LHCN-M2 (cell line): ENCODE measurements at regions not wholly inside any gene's neighbourhood (a gene's known extent, or its start where the extent isn't known, plus 50 kb on each side); places are given as distances from the start of the nearest gene placed in this dataset.

Experiments used
- DNase-seq: peaks from one replicate; pipeline ENCODE4 v3.0.0-alpha.2; 2012; ENCODE audit warnings: low read depth

DNA sequence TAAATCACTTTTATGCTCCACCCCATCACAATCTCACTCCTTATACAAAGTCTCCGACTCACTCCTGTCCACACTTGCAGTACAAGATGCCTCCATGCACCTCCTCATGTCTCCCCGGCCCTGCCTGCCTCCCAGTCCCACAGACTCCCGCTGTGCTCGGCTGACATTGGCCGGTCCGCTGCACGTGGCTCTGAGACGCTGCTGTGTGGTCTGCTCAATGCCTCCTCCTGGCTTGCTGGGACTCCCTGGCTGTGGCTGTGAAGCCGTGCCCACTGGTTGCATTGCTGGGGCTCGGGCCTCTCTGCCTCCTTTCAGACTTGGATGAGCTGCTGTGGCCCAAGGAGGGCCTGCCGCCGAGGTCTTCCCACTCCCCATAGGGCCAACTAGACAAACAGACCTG, 224.0 kb upstream of the B3GAT1 start:
- DNase-seq: no peak

DNA sequence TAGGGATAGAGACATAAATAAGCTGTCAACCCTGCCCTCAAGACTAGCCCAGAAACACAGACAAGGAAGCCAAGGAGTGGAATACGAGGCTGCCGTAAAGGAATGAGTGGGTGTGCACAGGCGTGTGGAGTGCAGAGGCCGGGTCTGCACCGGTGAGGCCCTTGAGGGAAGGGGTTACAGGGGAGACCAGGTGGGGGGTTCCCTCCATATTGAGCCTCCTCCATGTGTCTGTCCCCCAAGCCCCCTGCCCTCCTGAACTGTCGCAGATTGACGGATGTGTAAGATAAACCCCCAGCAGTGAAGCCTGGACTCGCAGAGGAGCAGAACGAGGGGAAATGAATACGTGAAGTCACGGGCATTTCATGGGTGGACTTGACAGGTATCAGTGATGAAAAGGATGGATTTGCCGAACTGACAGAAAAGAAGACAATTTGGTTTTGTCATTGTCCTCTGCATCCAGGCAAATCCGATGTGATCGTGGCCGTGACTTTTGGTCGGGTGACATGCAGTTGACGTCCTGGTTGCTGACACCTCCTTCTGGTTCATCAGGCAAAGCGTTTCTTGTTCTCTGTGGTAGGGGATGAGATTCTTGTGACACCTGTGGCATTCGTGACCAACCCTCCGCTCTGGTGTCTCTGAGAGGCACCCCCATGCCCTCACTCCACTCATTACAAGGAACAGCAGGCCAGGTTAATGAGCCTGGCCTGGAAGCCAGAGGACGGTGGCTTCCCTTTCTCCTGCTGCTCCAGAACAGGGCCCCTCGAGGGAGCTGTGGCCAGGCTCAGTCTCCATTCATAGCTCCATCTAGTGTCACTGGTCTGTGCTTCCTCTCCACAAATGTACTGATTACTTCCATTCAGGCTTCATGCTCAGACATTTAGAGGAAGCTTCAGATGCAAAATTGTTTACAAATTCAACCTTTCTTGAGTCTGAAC, 223.1 kb upstream of the B3GAT1 start:
- DNase-seq: no peak

DNA sequence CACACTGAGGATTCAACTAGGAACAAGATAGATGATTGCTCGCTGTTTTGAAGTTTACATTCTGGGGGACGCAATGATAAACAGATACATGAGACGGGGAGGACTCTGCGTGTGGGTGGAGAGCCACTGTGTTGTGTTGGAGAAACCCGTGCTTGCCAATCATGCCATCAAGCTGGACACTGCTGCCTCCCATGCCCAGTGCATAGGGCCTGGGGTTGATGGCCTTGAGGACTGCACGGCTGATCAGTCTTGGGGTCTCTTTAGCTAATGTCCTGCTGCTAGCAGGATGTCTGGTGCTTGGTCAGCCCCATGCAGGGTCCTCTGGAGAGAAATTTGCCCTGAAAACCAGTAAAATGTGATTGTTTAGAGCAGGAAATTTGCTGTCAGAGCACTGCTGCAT, 221.2 kb upstream of the B3GAT1 start:
- DNase-seq: no peak

DNA sequence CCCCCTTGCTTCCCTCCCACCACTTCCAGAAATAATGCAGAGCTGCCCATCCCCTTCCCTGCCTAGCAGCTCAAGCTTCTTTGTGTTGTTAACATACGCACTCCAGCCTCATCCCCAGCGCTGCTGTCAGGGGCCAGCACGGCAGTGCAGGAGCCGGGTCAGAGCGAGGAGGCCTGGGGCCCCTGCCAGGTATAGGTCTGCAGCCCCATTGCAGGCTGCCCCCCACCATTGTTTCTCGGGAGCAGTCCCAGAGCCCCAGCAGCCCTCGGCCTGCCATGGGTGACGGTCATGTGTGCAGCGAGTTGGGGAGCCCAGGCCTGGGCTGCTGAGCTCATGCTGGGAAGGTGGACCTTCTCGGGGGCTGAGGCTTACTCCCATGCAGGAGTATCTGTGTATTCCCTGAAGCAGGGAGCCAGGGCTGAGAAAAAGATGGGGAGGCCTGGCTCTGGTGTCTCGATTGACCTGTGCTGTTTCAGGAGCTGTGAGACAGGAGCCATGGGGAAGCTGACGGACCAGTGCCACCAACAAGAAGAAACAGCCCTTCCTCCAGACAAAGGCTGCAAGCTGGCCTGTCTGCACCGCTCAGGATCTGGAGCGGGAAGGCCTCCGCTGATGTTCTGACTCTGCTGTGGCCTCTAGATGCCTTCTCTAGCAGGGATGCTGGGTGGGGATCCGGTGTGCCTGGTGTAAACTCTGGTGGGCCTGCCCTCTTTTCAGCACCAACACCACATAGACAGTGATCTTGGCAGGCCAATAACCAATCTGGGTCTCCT, 220.5 kb upstream of the B3GAT1 start:
- DNase-seq: no peak

DNA sequence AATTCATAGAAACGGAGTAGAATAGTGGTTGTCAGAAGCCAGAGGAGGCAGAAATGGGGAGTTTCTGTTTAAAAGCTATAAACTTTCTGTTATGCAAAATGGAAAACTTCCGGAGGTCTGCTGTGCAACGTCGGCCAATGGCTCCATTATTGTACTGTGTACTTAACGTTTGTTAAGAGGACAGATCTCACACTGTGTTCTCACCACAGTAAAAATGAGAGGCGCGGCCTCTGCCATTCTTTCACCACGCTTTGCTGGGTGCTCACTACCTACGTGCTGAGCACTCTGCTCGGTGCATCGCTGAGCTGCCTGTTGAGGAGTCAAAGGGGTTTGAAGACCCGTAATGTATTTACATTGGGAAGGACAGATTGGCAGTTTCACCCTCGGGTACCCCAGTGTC, 218.8 kb upstream of the B3GAT1 start:
- no peak for DNase-seq

DNA sequence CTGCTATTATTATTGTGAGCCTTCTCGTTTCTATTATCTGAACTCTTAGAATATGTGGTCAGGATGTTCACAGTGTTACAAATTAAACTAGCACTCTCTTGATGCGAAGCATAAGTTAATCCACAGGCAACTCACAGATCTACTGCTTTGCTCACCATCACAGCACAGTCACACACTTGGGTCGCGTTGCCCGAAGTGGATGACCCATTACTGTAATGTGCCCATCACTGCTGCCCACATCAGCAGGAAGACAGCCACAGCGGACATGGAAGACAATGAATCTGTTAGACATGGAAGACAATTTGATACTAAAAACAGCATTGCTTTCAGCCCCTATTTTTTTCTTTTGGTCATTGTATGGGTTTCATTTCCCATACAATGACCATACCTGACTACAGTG, 216.4 kb upstream of the B3GAT1 start:
- DNase-seq: no peak

DNA sequence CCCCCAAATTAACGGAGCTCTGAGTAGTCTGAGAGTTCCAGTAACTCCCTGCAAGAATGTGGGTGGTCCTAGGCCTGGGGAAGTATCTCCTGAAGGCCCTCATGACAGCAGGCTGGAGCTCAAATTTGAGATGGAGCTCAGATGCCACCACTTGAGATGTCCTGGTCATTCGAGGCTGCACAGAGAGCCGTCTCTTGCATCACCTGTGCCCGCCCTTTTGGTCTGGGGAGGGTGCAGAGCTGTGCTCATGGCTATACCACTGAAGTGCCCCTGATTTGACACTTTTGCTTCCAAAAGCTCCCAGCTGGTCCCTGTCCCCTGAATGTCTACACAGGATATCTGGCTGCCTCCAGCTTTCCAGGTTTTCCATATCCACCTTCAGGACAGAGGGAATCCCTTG, 214.0 kb upstream of the B3GAT1 start:
- no peak for DNase-seq

DNA sequence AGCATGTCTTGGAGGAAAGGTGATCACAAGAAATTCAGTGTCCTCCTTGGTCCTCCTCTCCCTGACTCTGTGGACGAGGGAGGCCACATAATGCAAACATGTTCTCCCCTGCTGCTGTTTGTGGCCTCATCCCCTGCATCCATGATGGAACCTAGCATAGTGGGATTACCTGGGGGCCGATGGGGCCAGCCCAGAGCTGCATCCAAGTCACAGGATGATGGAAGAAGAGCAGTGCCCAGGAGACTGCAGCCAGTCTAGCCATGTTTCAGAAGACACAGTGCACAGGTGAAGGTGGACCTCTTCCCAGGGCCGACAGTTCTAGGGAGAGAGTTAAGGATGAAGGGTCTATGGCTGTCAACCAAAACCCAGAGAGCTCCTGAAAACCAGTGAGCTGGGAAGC, 213.6 kb upstream of the B3GAT1 start:
- DNase-seq: no peak

DNA sequence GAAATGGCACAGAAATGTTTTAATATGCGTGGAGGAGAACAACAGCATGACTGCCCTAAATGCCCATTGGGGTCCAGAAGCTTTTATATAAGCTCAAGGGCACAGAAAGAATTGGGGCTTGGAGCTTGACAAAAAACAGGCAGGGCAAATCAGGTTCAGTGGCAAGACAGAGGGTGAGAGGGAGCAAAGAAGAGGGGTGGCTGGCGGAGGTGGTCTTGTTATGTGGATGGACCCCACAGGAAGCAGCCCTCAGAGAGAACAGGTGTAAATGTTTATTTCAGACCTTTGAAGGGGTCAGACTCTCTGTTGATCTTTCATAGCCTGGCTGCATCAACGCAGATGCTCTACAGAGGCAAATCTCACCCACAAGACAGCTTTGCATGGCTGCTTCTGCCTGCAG, 213.1 kb upstream of the B3GAT1 start:
- no peak for DNase-seq

DNA sequence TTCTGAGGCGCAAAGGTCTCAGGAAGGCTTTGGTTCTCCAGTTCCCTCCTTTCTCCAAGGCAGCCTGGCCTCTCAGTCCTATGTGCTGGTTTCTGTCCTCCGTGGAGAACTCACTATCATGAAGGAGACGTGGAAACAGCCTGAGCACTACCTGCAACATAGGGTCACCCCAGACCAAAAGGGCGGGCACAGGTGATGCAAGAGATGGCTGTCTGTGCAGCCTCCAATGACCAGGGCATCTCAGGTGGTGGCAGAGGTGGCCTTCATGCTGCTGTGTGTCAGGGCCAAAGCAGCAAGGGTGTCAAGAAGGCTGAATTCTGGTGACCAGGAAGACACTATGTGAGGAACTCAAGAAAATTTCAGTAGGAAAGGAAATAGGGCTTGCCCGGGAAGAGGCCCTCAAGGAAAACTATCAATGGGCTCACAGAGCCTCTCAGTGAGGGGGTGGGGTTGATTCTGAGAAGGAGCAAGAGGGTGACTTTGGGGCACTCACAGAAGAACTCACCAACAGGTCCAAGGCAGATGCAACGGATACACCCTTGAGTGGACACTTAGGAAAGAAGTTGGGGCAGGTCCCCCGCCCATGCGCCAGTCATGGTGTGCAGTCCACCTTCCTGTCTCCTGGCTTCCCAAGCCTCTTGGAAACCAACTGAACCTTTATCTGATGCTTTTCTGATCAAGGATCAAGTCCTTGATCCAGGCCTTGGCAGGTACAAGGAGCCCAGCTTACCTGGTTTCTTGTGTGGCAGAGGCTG, 212.3 kb upstream of the B3GAT1 start:
- DNase-seq: no peak

DNA sequence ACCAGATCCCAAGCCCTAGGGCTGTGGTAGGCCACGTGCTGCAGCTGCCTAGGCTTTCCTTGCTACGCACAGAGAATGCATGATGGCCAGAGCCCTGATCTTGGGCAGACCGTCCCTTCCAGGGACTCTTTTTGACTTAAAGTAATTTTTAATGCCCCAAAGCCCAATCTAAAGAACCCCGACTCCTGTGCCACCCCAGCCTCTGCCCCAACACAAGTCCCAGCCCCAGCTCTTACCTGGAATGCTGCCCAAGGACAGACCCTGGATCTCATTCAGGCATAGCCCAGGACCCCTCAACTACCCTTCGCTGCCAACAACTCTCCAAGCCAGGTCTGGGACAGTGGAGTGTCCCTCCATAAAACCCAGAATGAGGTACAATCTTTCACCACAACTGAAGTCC, 211.7 kb upstream of the B3GAT1 start:
- no peak for DNase-seq

DNA sequence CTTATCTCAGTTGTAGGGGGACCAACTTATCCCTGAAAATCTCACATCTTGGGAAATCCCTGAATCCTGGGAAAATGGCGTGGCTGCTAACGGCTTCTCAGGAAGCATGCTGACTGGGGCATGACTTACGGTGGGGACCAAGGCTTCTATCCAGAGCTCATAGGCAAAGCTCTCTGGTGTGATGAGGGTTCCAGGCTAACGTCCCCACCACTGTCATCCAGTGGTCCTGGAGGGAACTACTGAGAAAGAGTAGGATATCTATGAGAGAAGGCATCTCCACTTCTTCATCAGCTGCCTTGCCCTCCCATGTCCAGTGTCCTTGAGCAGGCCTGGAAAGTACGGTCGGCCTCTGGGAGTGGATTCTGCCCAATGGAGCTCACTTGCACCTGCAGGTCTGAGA, 210.4 kb upstream of the B3GAT1 start:
- DNase-seq: no peak

DNA sequence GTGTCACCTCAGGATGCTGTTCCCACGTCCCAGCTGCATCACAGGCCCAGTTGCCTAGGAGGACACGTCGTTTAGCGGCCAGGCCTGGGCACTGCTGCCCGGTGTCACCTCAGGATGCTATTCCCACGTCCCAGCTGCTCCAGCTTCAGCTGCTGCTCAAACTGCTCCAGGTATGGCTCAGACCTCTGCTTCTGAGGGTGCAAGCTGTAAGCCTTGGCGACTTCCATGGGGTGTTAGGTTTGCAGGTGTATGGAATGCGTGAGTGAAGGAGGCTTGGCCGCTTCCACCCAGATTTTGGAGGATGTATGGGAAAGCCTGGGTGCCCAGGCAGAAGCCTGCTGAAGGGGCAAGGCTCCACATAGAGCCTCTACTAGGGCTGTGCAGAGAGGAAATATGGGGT, 205.3 kb upstream of the B3GAT1 start:
- no peak for DNase-seq

DNA sequence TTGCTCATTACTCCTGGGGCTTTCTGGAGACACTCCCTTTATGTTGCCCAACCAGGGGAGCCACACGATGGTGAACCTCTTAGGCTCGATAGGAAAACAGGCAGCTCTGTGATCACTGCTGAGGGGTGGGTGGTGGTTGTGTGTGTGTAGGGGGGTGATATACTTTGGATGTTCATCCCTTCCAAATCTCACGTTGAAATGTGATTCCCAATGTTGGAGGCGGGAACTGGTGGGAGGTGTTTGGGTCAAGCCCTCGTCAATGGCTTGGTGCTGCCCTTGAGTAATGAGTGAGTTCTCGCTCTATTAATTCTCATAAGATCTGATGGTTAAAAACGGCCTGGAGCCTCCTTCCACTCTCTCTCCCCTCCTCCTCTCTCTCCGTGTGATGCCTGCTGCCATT, 204.0 kb upstream of the B3GAT1 start:
- no peak for DNase-seq

DNA sequence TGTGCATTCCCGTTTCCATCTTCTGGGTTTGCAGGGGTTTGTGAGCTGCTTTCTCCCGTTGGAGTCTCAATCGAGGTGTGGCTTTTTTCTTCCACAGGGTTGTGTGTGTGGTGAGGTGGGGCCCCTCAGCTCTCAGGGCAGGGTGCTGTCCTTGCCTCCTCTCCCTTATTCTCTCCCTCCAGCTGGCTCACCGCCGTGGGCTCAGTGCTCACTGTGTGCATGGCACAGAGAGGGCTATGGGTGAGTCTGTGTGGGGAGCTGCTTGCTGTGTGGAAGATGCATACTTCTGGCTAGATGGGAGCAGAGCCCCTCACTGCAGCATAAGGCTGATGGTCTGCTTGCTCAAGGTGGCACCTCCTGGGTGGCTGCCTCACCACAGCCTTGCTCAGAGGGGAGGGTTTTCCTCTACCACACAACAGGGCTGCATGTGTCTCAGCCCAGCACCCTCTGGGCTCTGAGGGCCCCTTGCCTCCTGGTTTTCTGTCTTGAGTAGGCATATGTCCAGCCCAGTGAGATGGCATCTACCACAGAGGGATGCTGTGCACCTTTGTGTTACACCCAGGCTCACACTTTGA, 203.1 kb upstream of the B3GAT1 start:
- no peak for DNase-seq

DNA sequence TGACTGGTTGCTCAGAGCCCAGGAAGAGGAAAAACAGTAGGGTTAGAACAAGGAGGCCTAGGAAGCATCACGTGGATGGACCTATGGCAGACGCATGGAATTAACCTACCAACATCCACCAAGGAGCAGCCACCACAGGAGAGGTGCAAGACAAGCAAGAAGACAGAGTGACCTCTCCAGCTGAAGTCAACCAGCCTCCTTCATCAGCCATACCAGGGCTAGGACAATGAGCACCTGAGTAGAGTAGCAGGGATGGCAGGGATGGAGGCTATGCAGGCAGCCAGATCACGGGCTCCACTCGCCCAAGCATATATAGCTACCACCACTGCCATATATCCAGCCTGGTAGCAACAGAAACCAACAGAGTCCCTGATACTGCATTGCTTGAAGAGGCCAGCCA, 202.1 kb upstream of the B3GAT1 start:
- no peak for DNase-seq

DNA sequence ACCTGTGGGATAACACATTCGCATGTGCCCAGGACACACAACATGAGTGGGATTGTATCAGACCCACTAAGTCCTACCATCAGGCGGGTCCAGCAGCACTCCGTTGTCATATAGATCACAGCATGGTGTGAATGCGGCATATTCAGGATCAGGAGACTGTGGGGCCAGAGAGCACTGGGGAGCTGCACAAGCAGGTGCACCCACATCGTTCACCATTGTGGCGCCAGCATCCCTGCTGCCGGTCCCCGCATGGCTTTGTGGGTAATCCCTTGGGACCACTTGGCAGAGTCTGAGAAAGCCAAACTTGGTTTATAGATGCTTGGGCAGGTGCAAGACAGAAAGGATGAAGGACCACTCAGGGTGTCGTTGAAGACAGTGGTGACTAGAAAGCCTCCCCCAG, 201.6 kb upstream of the B3GAT1 start:
- no peak for DNase-seq

DNA sequence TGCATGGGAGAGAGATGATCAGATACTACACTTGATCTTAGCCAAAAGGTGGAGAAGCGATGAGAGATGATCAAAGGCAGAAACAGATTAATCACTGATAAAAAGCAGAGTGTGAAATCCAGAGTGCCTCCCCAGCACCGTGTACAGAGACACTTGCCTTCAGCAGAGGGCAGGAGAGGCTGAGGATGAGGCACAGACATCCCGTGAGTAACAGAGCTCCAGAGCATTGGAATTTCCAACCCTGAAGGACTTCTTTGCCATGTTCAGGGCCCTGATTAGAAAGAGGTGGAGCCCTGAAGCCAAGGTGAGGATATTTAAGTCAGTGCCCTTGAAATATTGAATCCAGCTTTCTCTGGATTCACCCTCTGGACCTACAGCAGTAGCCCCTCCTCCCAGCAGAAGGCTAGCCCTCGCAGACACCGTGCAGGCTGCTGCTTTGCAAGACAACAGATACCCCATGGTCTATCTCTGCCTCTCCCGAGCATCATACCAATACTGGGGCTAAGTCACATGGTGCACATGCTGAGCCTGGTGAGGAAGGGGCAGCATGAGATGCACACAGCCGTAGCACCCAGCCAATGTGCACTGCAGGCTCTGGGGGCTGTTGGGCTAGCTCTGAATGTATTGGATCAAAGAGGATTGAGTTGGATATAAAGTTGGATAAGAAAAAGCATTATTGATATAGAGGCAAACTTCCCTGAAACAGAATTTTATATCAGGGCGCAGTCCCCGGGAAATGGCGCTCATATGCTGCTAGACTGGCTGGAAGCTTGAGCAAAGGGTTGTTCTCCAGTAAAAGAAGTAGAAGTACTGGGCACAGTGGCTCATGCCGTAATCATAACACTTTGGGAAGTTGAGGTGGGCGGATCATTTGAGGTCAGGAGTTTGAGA, 200.3 kb upstream of the B3GAT1 start:
- DNase-seq: no peak

DNA sequence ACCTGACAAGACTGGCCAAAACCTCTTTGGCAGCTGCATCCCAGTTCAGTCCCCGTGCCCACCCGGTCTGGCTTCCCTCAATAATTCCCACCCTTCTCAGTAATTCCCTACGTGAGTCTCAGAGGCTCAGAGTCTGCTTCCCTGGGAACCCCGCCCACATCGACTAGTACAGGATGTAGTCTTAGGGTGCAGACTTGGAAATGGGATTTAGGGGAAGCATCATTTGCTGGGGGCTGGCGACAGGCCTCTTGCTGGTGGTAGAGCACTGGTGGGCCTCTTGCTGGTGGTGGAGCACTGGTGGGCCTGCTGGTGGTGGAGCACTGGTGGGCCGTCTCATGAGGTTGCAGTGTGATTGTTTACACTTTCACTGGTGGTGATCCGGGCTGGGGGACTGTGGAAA, 199.5 kb upstream of the B3GAT1 start:
- DNase-seq: no peak

DNA sequence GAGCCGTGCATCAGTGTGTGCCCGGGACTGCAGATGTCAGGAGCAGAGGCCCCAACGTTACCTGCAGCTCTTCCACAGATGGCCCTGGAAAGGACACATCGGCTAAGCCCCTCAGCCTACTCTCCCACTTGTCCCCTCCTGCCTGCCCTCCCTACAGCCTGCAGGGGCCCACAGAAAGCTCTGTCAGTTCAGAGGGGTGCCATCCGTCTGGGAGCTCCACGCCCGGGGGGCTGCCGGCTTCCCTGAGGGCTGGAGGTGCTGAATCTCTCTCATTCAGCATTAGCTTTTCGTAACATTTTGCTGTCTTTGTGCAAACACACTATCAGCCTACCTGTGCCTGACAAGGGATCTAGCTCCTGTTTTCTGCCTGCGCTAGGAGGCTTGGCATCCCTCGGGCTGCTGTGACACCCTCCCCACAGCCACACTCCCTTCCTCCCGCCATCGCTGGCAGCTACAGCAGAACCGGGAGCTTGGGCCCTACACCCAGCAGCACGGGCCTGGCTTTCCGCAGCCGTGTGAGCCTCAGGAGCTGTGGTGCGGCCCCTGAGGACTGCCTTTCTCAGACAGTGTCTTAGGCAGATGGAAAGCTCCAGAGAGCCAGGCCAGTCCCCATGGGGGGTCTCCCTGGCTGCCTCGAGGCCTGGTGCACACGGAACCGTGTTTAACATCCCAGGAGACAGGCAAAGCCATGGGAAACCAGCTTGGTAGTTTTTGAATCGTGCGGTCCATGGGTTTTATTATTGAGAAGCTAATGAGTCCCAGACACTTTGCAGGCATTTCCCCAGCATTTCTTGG, 198.3 kb upstream of the B3GAT1 start:
- DNase-seq: no peak
